ENCODE measurements at regions not wholly inside any gene's neighbourhood (a gene's known extent, or its start where the extent isn't known, plus 50 kb on each side); places are given as distances from the start of the nearest gene placed in this dataset.

- DNase-seq (ENCODE audit: low spot score in 2 of 2), result no peak
- Histone ChIP-seq H3K4me3 (no peak overlapping the region), H3K9me3 (peaks cover 0 to 27% (median 0%) of the 10 kb centered on the region in 4 donors), H3K36me3 (no peaks in the 10 kb centered on the region), H3K4me1 (no peaks in the 10 kb centered on the region), H3K27me3 (no peaks in the 10 kb centered on the region), H3K27ac (no peak overlapping the region)
- WGBS, 2 donors, result 73 to 75% methylated on average over 17 to 18 of the region's 18 CpGs
- TF ChIP-seq EP300 (IDR thresholded peaks at IDR 0.05) (no peak), POLR2A (IDR thresholded peaks at IDR 0.05) (no peak)
- TF ChIP-seq, protein P1, sequence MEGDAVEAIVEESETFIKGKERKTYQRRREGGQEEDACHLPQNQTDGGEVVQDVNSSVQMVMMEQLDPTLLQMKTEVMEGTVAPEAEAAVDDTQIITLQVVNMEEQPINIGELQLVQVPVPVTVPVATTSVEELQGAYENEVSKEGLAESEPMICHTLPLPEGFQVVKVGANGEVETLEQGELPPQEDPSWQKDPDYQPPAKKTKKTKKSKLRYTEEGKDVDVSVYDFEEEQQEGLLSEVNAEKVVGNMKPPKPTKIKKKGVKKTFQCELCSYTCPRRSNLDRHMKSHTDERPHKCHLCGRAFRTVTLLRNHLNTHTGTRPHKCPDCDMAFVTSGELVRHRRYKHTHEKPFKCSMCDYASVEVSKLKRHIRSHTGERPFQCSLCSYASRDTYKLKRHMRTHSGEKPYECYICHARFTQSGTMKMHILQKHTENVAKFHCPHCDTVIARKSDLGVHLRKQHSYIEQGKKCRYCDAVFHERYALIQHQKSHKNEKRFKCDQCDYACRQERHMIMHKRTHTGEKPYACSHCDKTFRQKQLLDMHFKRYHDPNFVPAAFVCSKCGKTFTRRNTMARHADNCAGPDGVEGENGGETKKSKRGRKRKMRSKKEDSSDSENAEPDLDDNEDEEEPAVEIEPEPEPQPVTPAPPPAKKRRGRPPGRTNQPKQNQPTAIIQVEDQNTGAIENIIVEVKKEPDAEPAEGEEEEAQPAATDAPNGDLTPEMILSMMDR (IDR thresholded peaks at IDR 0.05), result no peak
Observed at GRCh38 chr22:47329727-47330650, 567.5 kb downstream of the TBC1D22A start.

DNA sequence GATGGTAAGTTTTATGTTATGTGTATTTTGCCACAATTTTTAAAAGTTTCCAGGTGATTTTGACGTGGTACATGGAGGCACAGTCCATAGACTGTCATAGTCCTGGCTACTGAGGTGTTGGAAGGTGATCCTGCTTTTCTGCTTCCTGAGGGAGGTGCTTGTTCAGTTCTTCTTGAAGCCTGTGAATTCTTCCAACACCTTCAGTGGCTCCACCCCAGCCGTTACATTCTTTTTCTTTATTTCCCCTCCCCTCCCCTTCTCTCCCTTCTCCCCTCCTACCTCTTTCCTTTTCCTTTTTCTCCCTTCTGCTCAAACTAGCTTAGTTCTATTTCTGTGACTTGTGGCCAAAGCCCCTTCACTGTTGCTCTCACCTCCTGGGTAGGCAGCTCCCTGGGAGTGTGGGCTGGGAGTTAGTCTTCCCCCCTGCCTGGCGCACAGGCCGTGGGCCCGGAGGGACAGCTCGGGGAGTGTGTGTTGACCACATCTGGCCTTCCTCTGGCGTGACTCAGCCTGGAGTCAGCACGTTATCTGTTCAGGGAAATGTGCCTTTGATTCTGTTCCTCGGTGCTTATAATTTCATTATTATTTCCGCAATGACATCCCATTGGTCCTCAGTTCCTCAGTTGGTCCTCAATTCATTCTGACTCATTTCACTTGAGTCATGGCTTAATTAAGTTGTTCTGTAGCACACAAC is 566.2 kb downstream of the TBC1D22A start:
- peak; percentile 18 to 23 for DNase-seq (ENCODE audit: low spot score in 2 of 2)
- TF ChIP-seq, protein P1 (IDR thresholded peaks at IDR 0.05), result no peak
- WGBS, 2 donors, result 42 to 58% methylated on average over 10 of the region's 10 CpGs
- Histone ChIP-seq H3K36me3 (no peaks in the 10 kb centered on the region), H3K4me1 (no peaks in the 10 kb centered on the region), H3K27me3 (no peaks in the 10 kb centered on the region), H3K4me3 (no peak overlapping the region), H3K27ac (no peak overlapping the region), H3K9me3 (peaks cover 0 to 19% (median 0%) of the 10 kb centered on the region in 4 donors)

DNA sequence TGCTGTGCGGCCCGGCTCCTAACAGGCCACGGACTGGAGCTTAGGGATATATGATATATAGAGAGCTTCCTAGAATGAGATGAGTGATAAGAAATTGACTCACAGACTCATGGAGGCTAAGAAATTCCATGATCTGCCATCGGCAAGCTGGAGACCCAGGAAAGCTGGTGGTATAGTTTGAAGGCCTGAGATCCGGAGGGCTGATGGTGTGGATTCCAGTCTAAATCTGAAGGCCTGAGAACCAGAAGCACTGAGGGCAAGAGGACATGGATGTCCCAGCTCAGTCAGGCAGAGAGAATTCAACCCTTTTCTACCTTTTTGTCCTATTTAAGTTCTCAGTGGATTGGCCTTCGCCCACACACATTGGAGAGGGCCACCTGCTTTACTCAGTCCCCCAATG is 564.8 kb downstream of the TBC1D22A start:
- Histone ChIP-seq H3K36me3 (no peaks in the 10 kb centered on the region), H3K27me3 (no peaks in the 10 kb centered on the region), H3K9me3 (peaks cover 0 to 11% (median 0%) of the 10 kb centered on the region in 4 donors), H3K4me1 (no peaks in the 10 kb centered on the region), H3K27ac (no peak overlapping the region), H3K4me3 (no peak overlapping the region)
- WGBS, 2 donors, result 90 to 92% methylated on average over 6 of the region's 6 CpGs
- TF ChIP-seq EP300 (IDR thresholded peaks at IDR 0.05) (no peak), POLR2A (IDR thresholded peaks at IDR 0.05) (no peak)
- TF ChIP-seq, protein P1 (IDR thresholded peaks at IDR 0.05), result no peak
- DNase-seq (ENCODE audit: low spot score in 2 of 2), result no peak

GRCh38 chr22:47325249-47325648 is 562.8 kb downstream of the TBC1D22A start:
- DNase-seq (ENCODE audit: low spot score in 2 of 2), result no peak
- Histone ChIP-seq H3K27ac (no peak overlapping the region), H3K27me3 (no peaks in the 10 kb centered on the region), H3K9me3 (peaks cover 0 to 30% (median 1%) of the 10 kb centered on the region in 4 donors), H3K4me1 (no peaks in the 10 kb centered on the region), H3K4me3 (no peak overlapping the region), H3K36me3 (no peaks in the 10 kb centered on the region)
- WGBS, 2 donors, result 80 to 93% methylated on average over 3 of the region's 3 CpGs
- TF ChIP-seq EP300 (IDR thresholded peaks at IDR 0.05), result no peak
- TF ChIP-seq, protein P1 (IDR thresholded peaks at IDR 0.05), result no peak
- no peak for TF ChIP-seq POLR2A (IDR thresholded peaks at IDR 0.05)

All from tibial nerve (tissue), 4 donors.